GM21619 (cell line): ENCODE measurements at regions not wholly inside any gene's neighbourhood (a gene's known extent, or its start where the extent isn't known, plus 50 kb on each side); places are given as distances from the start of the nearest gene placed in this dataset.

Experiments
- ATAC-seq: cut with Tn5 transposase; IDR thresholded peaks from one replicate; pipeline ENCODE4 v1.9.1; 2021; ENCODE audit not compliant: unreplicated experiment

GRCh38 chr16:9296271-9296590 is 204.8 kb downstream of the HAPSTR1 start:
- ATAC-seq: no peak

GRCh38 chr16:9297437-9298113 is 206.1 kb downstream of the HAPSTR1 start:
- ATAC-seq: no peak

- no peak for ATAC-seq
These were observed 208.8 kb downstream of the HAPSTR1 start for GRCh38 chr16:9300252-9300651.

GRCh38 chr16:9302072-9302471 is 210.6 kb downstream of the HAPSTR1 start:
- ATAC-seq: no peak

GRCh38 chr16:9306753-9307152 is 215.3 kb downstream of the HAPSTR1 start:
- no peak for ATAC-seq

GRCh38 chr16:9307446-9307845 is 216.0 kb downstream of the HAPSTR1 start:
- ATAC-seq: no peak

GRCh38 chr16:9308356-9308801 is 216.9 kb downstream of the HAPSTR1 start:
- ATAC-seq: no peak

GRCh38 chr16:9308850-9309249 is 217.4 kb downstream of the HAPSTR1 start:
- ATAC-seq: no peak

- ATAC-seq: no peak
These were observed 218.4 kb downstream of the HAPSTR1 start for GRCh38 chr16:9309844-9310243.

- no peak for ATAC-seq
These were observed 220.0 kb downstream of the HAPSTR1 start for GRCh38 chr16:9311303-9311954.

GRCh38 chr16:9316008-9316407 is 224.6 kb downstream of the HAPSTR1 start:
- ATAC-seq: no peak

- ATAC-seq: no peak
These were observed 225.2 kb downstream of the HAPSTR1 start for GRCh38 chr16:9316615-9317014.

- no peak for ATAC-seq
These were observed 227.3 kb downstream of the HAPSTR1 start for GRCh38 chr16:9318764-9319163.

- no peak for ATAC-seq
These were observed 231.3 kb downstream of the HAPSTR1 start for GRCh38 chr16:9322769-9323168.

- ATAC-seq: no peak
These were observed 231.7 kb downstream of the HAPSTR1 start for GRCh38 chr16:9323170-9323569.

GRCh38 chr16:9327253-9327652 is 235.8 kb downstream of the HAPSTR1 start:
- ATAC-seq: no peak

- ATAC-seq: no peak
These were observed 237.0 kb downstream of the HAPSTR1 start for GRCh38 chr16:9328411-9328810.

GRCh38 chr16:9330095-9330494 is 238.7 kb downstream of the HAPSTR1 start:
- ATAC-seq: no peak

GRCh38 chr16:9331503-9331902 is 240.1 kb downstream of the HAPSTR1 start:
- ATAC-seq: no peak

- ATAC-seq: no peak
These were observed 241.2 kb downstream of the HAPSTR1 start for GRCh38 chr16:9332574-9333148.

GRCh38 chr16:9333469-9333868 is 242.0 kb downstream of the HAPSTR1 start:
- ATAC-seq: no peak

GRCh38 chr16:9334103-9334502 is 242.7 kb downstream of the HAPSTR1 start:
- ATAC-seq: no peak
